GM19043 (cell line): ENCODE measurements at regions not wholly inside any gene's neighbourhood (a gene's known extent, or its start where the extent isn't known, plus 50 kb on each side); places are given as distances from the start of the nearest gene placed in this dataset.

ENCODE experiments used
- ATAC-seq: cut with Tn5 transposase; IDR thresholded peaks from one replicate; pipeline ENCODE4 v1.9.1; 2021; ENCODE audit warnings: low read depth; ENCODE audit not compliant: unreplicated experiment

- no peak for ATAC-seq
Measured at GRCh38 chr17:33352526-33352925, 59.4 kb upstream of the ASIC2 start.

GRCh38 chr17:33356266-33356665, 63.2 kb upstream of the ASIC2 start:
- ATAC-seq, result no peak

- no peak for ATAC-seq
Measured at GRCh38 chr17:33363475-33363874, 70.4 kb upstream of the ASIC2 start.

GRCh38 chr17:33366960-33367359, 73.9 kb upstream of the ASIC2 start:
- no peak for ATAC-seq

- no peak for ATAC-seq
Measured at GRCh38 chr17:33369149-33369548, 76.1 kb upstream of the ASIC2 start.

GRCh38 chr17:33369876-33370275, 76.8 kb upstream of the ASIC2 start:
- no peak for ATAC-seq

- ATAC-seq, result no peak
Measured at GRCh38 chr17:33370401-33370800, 77.3 kb upstream of the ASIC2 start.

- no peak for ATAC-seq
Measured at GRCh38 chr17:33371377-33371776, 78.3 kb upstream of the ASIC2 start.

- ATAC-seq, result no peak
Measured at GRCh38 chr17:33373273-33373672, 80.2 kb upstream of the ASIC2 start.

- no peak for ATAC-seq
Measured at GRCh38 chr17:33375103-33375502, 82.0 kb upstream of the ASIC2 start.

GRCh38 chr17:33375783-33376182, 82.7 kb upstream of the ASIC2 start:
- ATAC-seq, result no peak

GRCh38 chr17:33377837-33378595, 84.9 kb upstream of the ASIC2 start:
- no peak for ATAC-seq

- ATAC-seq, result no peak
Measured at GRCh38 chr17:33381201-33381600, 88.1 kb upstream of the ASIC2 start.

- ATAC-seq, result no peak
Measured at GRCh38 chr17:33383488-33384023, 90.5 kb upstream of the ASIC2 start.

GRCh38 chr17:33385133-33385532, 92.0 kb upstream of the ASIC2 start:
- no peak for ATAC-seq

GRCh38 chr17:33385713-33386112, 92.6 kb upstream of the ASIC2 start:
- no peak for ATAC-seq

GRCh38 chr17:33387406-33387805, 94.3 kb upstream of the ASIC2 start:
- ATAC-seq, result no peak

- ATAC-seq, result no peak
Measured at GRCh38 chr17:33389504-33390135, 96.5 kb upstream of the ASIC2 start.

GRCh38 chr17:33390479-33391176, 97.5 kb upstream of the ASIC2 start:
- no peak for ATAC-seq

GRCh38 chr17:33396818-33397217, 103.7 kb upstream of the ASIC2 start:
- ATAC-seq, result no peak

- no peak for ATAC-seq
Measured at GRCh38 chr17:33398386-33398785, 105.3 kb upstream of the ASIC2 start.
